Neural progenitor cell (in vitro differentiated cells): ENCODE measurements at regions not wholly inside any gene's neighbourhood (a gene's known extent, or its start where the extent isn't known, plus 50 kb on each side); places are given as distances from the start of the nearest gene placed in this dataset.

Source experiments
- DNase-seq: peaks from one replicate; pipeline ENCODE4 v3.0.0-alpha.2; 2016; ENCODE audit warnings: low spot score
- H2AFZ ChIP-seq: fragments of 200-600 bp; sonication (generic); replicated peaks from 2 replicates; pipeline ENCODE4 v1.6.1; 2016; ENCODE audit warnings: antibody characterized with exemption
- H3F3A ChIP-seq: fragments of 200-600 bp; sonication (generic); 2 replicates; pipeline ENCODE4 v1.6.1; 2016; ENCODE audit warnings: antibody characterized with exemption, low read depth
- H3K27ac ChIP-seq: fragments of 200-600 bp; sonication (generic); 2 replicates; pipeline ENCODE4 v1.5.1; 2016; ENCODE audit warnings: mild to moderate bottlenecking
- H3K27me3 ChIP-seq: fragments of 200-600 bp; sonication (generic); 2 replicates; pipeline ENCODE4 v1.6.1; 2016; ENCODE audit warnings: mild to moderate bottlenecking, moderate library complexity
- H3K36me3 ChIP-seq: fragments of 200-600 bp; sonication (generic); 2 replicates; pipeline ENCODE4 v1.5.1; 2016
- H3K4me1 ChIP-seq: fragments of 200-600 bp; sonication (generic); 2 replicates; pipeline ENCODE4 v1.6.1; 2016; ENCODE audit warnings: mixed run types
- H3K4me2 ChIP-seq: fragments of 200-600 bp; sonication (generic); 2 replicates; pipeline ENCODE4 v1.6.1; 2016
- H3K4me3 ChIP-seq: fragments of 200-600 bp; sonication (generic); 2 replicates; pipeline ENCODE4 v1.5.1; 2016
- H3K79me2 ChIP-seq: fragments of 200-600 bp; sonication (generic); 2 replicates; pipeline ENCODE4 v1.6.1; 2016; ENCODE audit warnings: low read depth
- H3K9ac ChIP-seq: fragments of 200-600 bp; sonication (generic); 2 replicates; pipeline ENCODE4 v1.6.1; 2016
- H3K9me3 ChIP-seq: fragments of 200-600 bp; sonication (generic); 2 replicates; pipeline ENCODE4 v1.5.1; 2016; ENCODE audit warnings: low read depth
- H4K20me1 ChIP-seq: fragments of 200-600 bp; sonication (generic); 2 replicates; pipeline ENCODE4 v1.6.1; 2016; ENCODE audit warnings: low read depth
- H3K27ac Mint-ChIP-seq: 3 replicates; pipeline ENCODE4 v1.8.0; 2021; ENCODE audit warnings: mixed read lengths
- H3K27me3 Mint-ChIP-seq: 2 replicates; pipeline ENCODE4 v1.8.0; 2022; ENCODE audit warnings: low read depth, mild to moderate bottlenecking, inconsistent platforms, moderate library complexity, mixed read lengths; ENCODE audit not compliant: insufficient read depth
- H3K36me3 Mint-ChIP-seq: 3 replicates; pipeline ENCODE4 v1.8.0; 2021; ENCODE audit warnings: mixed read lengths
- H3K4me1 Mint-ChIP-seq: 3 replicates; pipeline ENCODE4 v1.8.0; 2021; ENCODE audit warnings: mixed read lengths
- H3K4me3 Mint-ChIP-seq: 3 replicates; pipeline ENCODE4 v1.8.0; 2021; ENCODE audit warnings: mild to moderate bottlenecking, moderate library complexity, mixed read lengths
- H3K9me3 Mint-ChIP-seq: 3 replicates; pipeline ENCODE4 v1.8.0; 2020; ENCODE audit warnings: mixed read lengths
- CTCF ChIP-seq: fragments of 200-600 bp; sonication (generic); IDR thresholded peaks from 2 replicates; pipeline ENCODE4 v1.5.1; 2017; ENCODE audit warnings: antibody characterized with exemption, mild to moderate bottlenecking
- EZH2 ChIP-seq: fragments of 200-600 bp; sonication (generic); IDR thresholded peaks from 2 replicates; pipeline ENCODE4 v1.6.1; 2017; ENCODE audit warnings: antibody characterized with exemption, mild to moderate bottlenecking, moderate library complexity
- EZH2phosphoT487 ChIP-seq: fragments of 200-600 bp; sonication (generic); IDR thresholded peaks from 2 replicates; pipeline ENCODE4 v1.6.1; 2017; ENCODE audit warnings: antibody characterized with exemption

GRCh38 chr12:123061441-123062205 is 81.1 kb downstream of the ARL6IP4 start:
- Mint-ChIP-seq H3K9me3 (no peaks in the 10 kb centered on the region), H3K27me3 (peaks cover 8% of the 10 kb centered on the region), H3K27ac (no peak overlapping the region), H3K4me1 (peaks cover 20% of the 10 kb centered on the region), H3K36me3 (peaks cover 1% of the 10 kb centered on the region), H3K4me3 (no peak overlapping the region)
- Histone ChIP-seq H3K4me1 (no peaks in the 10 kb centered on the region), H3K27ac (no peak overlapping the region), H3K79me2 (no peaks in the 10 kb centered on the region), H3K36me3 (no peaks in the 10 kb centered on the region), H2AFZ (no peak overlapping the region), H4K20me1 (no peaks in the 10 kb centered on the region), H3K4me2 (no peak overlapping the region), H3K4me3 (no peak overlapping the region), H3K9ac (no peak overlapping the region), H3K27me3 (no peaks in the 10 kb centered on the region), H3K9me3 (no peaks in the 10 kb centered on the region), H3F3A (no peaks in the 10 kb centered on the region)
- TF ChIP-seq EZH2phosphoT487 (no peak), EZH2 (no peak), CTCF (no peak)
- no peak for DNase-seq

- Mint-ChIP-seq H3K9me3 (no peaks in the 10 kb centered on the region), H3K27me3 (peaks cover 8% of the 10 kb centered on the region), H3K36me3 (peaks cover 1% of the 10 kb centered on the region), H3K27ac (no peak overlapping the region), H3K4me1 (peaks cover 35% of the 10 kb centered on the region), H3K4me3 (no peak overlapping the region)
- no peak overlapping the region for H3K9ac ChIP-seq
- H4K20me1 ChIP-seq: no peaks in the 10 kb centered on the region
- no peaks in the 10 kb centered on the region for H3K79me2 ChIP-seq
- no peaks in the 10 kb centered on the region for H3K36me3 ChIP-seq
- TF ChIP-seq CTCF (no peak), EZH2 (no peak), EZH2phosphoT487 (no peak)
- no peak for DNase-seq
- no peak overlapping the region for H3K4me3 ChIP-seq
- no peaks in the 10 kb centered on the region for H3F3A ChIP-seq
- H3K27me3 ChIP-seq: no peaks in the 10 kb centered on the region
- no peaks in the 10 kb centered on the region for H3K4me1 ChIP-seq
- no peak overlapping the region for H2AFZ ChIP-seq
- H3K27ac ChIP-seq: no peak overlapping the region
- no peak overlapping the region for H3K4me2 ChIP-seq
- H3K9me3 ChIP-seq: no peaks in the 10 kb centered on the region
Measured at GRCh38 chr12:123059500-123059899, 79.0 kb downstream of the ARL6IP4 start.

- Mint-ChIP-seq H3K36me3 (peaks cover 1% of the 10 kb centered on the region), H3K4me3 (no peak overlapping the region), H3K27me3 (peaks cover 8% of the 10 kb centered on the region), H3K9me3 (no peaks in the 10 kb centered on the region), H3K27ac (no peak overlapping the region), H3K4me1 (peaks cover 35% of the 10 kb centered on the region)
- no peaks in the 10 kb centered on the region for H3K36me3 ChIP-seq
- H3F3A ChIP-seq: no peaks in the 10 kb centered on the region
- no peaks in the 10 kb centered on the region for H3K79me2 ChIP-seq
- no peaks in the 10 kb centered on the region for H4K20me1 ChIP-seq
- DNase-seq: no peak
- H3K27me3 ChIP-seq: no peaks in the 10 kb centered on the region
- no peak overlapping the region for H2AFZ ChIP-seq
- H3K27ac ChIP-seq: no peak overlapping the region
- no peak overlapping the region for H3K9ac ChIP-seq
- no peak overlapping the region for H3K4me3 ChIP-seq
- no peaks in the 10 kb centered on the region for H3K9me3 ChIP-seq
- H3K4me1 ChIP-seq: no peaks in the 10 kb centered on the region
- TF ChIP-seq EZH2phosphoT487 (no peak), CTCF (no peak), EZH2 (no peak)
- H3K4me2 ChIP-seq: no peak overlapping the region
Measured at GRCh38 chr12:123058980-123059379, 78.5 kb downstream of the ARL6IP4 start.
